ENCODE measurements at regions not wholly inside any gene's neighbourhood (a gene's known extent, or its start where the extent isn't known, plus 50 kb on each side); places are given as distances from the start of the nearest gene placed in this dataset.

GRCh38 chr6:157764178-157765068, 58.6 kb upstream of the SNX9 start:
- H3K9me3 ChIP-seq (replicated peaks; ENCODE audit: control insufficient read depth, insufficient read depth, low read depth, low read length), result no peaks in the 10 kb centered on the region
- peak; percentile 66 to 83 (median 76) for DNase-seq (ENCODE audit: extremely low read depth in 1 of 4, low spot score in 3 of 4)
- peak overlapping the region; percentile 77 for H2AFZ ChIP-seq (ENCODE audit: low read depth, low read length)
- in situ Hi-C loops (cut with MboI), result no loop called here
- no peaks in the 10 kb centered on the region for H3K27me3 ChIP-seq (ENCODE audit: control insufficient read depth in 2 of 2, insufficient read depth in 2 of 2, low read length in 2 of 2)
- no TSS peak for BruUV-seq (replicated peaks)
- intact Hi-C loops (cut with micrococcal nuclease), result no loop called here
- H3K9ac ChIP-seq (ENCODE audit: insufficient read depth in 1 of 2, low read depth in 2 of 2, low read length in 2 of 2), result 0 out of 4 replicates have a peak overlapping the region, but pooled peaks of 1 of the 2 experiments have one; percentile 7
- H3K4me3 ChIP-seq, result no peak overlapping the region
- H3K4me1 ChIP-seq (replicated peaks in 1 of 2; ENCODE audit: control insufficient read depth in 2 of 2, insufficient read depth in 2 of 2, low read length in 2 of 2), result peaks cover 28 to 45% of the 10 kb centered on the region in 2 experiments
- H3K79me2 ChIP-seq (ENCODE audit: control insufficient read depth, insufficient read depth, low read length), result no peaks in the 10 kb centered on the region
- FAIRE-seq, result peak; percentile 77
- WGBS (ENCODE audit: insufficient coverage, low coverage, missing lambda C conversion rate), result 28% methylated on average over 14 of the region's 14 CpGs
- no peak overlapping the region for H3K4me2 ChIP-seq (ENCODE audit: insufficient read depth, low read length)
- H3K9me1 ChIP-seq (ENCODE audit: control insufficient read depth, insufficient read depth, low read length), result no peaks in the 10 kb centered on the region
- H3K27ac ChIP-seq (ENCODE audit: extremely low read depth, low read depth, low read length), result peak overlapping the region; percentile 42; the same call in 2 of the 3 replicates
- ATAC-seq, result peak; percentile 78
- no peaks in the 10 kb centered on the region for H3K36me3 ChIP-seq (ENCODE audit: control insufficient read depth, insufficient read depth, low read length)
- CTCF ChIA-PET (ENCODE audit: low intra/inter-chr PET ratio), result interaction anchor here (0.7 kb wide), 1 partner anchor 109 kb away, joined by 3 read pairs; no protein-coding TSS in a partner anchor
- POLR2A ChIA-PET, result interaction anchor here (0.5 to 1.3 kb wide), 7 partner anchors 9 to 299 kb away, joined by 3 to 4 read pairs (median 3); no protein-coding TSS in a partner anchor
- no peaks in the 10 kb centered on the region for H4K20me1 ChIP-seq (replicated peaks; ENCODE audit: control insufficient read depth, insufficient read depth, low read length)
- no peak for TF ChIP-seq ZNF12 (CRISPR knock-in tag; IDR thresholded peaks at IDR 0.05)
- no peak for TF ChIP-seq ZNF347 (CRISPR knock-in tag; IDR thresholded peaks at IDR 0.05; ENCODE audit: low read depth)
- 0 out of 4 replicates have a peak, but pooled peaks of 1 of the 2 experiments have one; percentile 44 for TF ChIP-seq KDM4B (IDR thresholded peaks at IDR 0.05; ENCODE audit: borderline replicate concordance in 2 of 2, low read depth in 1 of 2)
- no peak for TF ChIP-seq TBL1XR1 (IDR thresholded peaks at IDR 0.05; ENCODE audit: low read length in 2 of 2)
- no peak for TF ChIP-seq GTF3C2 (IDR thresholded peaks at IDR 0.05; ENCODE audit: borderline replicate concordance, extremely low read depth, insufficient read length)
- no peak for TF ChIP-seq SIRT6 (IDR thresholded peaks at IDR 0.05; ENCODE audit: low read depth, low read length)
- no peak for TF ChIP-seq CCNT2 (IDR thresholded peaks at IDR 0.05; ENCODE audit: borderline replicate concordance, extremely low read depth, insufficient read length, low read depth, low read length)
- TF ChIP-seq ZC3H4 (CRISPR knock-in tag; IDR thresholded peaks at IDR 0.05; ENCODE audit: borderline replicate concordance), result no peak
- TF ChIP-seq ATF6 (CRISPR knock-in tag; IDR thresholded peaks at IDR 0.05), result no peak
- TF ChIP-seq ELK1 (CRISPR knock-in tag; IDR thresholded peaks at IDR 0.05), result no peak
- TF ChIP-seq NEUROD1 (IDR thresholded peaks at IDR 0.05; ENCODE audit: borderline replicate concordance, low read depth, low read length, partially characterized antibody), result peak; percentile 45
- no peak for TF ChIP-seq PURB (CRISPR knock-in tag; IDR thresholded peaks at IDR 0.05; ENCODE audit: low read depth)
- TF ChIP-seq ZFP30 (CRISPR knock-in tag; IDR thresholded peaks at IDR 0.05; ENCODE audit: borderline replicate concordance), result no peak

Measured in K562 (cell line).